GM12892 (cell line): ENCODE measurements at regions not wholly inside any gene's neighbourhood (a gene's known extent, or its start where the extent isn't known, plus 50 kb on each side); places are given as distances from the start of the nearest gene placed in this dataset.

ENCODE experiments used
- POLR2A ChIP-seq: IDR thresholded peaks from 2 replicates; pipeline ENCODE4 v1.6.1; 2011; ENCODE audit warnings: low read depth, low read length, control low read depth
- POLR2AphosphoS5 ChIP-seq: IDR thresholded peaks from 2 replicates; pipeline ENCODE4 v1.6.1; 2011; ENCODE audit warnings: low read depth, low read length, control low read depth

DNA sequence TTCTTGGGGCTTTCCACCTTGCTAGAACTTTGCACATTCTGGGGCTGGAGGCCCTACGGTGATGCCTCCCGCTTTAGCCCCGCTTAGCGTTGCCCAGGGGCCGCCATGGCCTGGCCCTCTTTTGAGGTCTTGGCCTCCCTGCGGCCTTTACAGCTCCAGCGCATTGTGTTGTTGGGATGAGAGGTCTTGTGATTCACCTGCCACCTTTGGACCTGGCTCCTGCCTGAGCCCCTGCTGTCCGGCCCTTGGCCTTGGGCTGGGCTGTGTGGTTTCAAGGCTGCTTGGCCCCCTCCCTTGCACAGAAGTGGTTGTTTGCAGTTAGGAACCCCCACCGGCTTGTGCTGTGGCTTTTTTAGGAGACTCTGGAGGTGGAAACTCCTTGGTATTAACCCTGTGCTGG is 61.0 kb upstream of the CDH4 start:
- no peak for TF ChIP-seq POLR2A
- no peak for TF ChIP-seq POLR2AphosphoS5
